Skin epidermis (tissue), 12 donors: ENCODE measurements at regions not wholly inside any gene's neighbourhood (a gene's known extent, or its start where the extent isn't known, plus 50 kb on each side); places are given as distances from the start of the nearest gene placed in this dataset.

Experiments
- H3K27ac ChIP-seq, 21 experiments: fragments of 200-600 bp; sonication (generic) in 11 of 21; one replicate each; pipeline ENCODE4 v1.5.0; 2020; ENCODE audit warnings: mild to moderate bottlenecking in 3 of 21, inconsistent platforms in 2 of 21, moderate library complexity in 2 of 21
- H3K4me3 ChIP-seq, 7 experiments: fragments of 200-600 bp; sonication (generic) in 2 of 7; one replicate each; pipeline ENCODE4 v1.5.0; 2020; ENCODE audit warnings: inconsistent platforms in 2 of 7, mild to moderate bottlenecking in 2 of 7, moderate library complexity in 1 of 7

DNA sequence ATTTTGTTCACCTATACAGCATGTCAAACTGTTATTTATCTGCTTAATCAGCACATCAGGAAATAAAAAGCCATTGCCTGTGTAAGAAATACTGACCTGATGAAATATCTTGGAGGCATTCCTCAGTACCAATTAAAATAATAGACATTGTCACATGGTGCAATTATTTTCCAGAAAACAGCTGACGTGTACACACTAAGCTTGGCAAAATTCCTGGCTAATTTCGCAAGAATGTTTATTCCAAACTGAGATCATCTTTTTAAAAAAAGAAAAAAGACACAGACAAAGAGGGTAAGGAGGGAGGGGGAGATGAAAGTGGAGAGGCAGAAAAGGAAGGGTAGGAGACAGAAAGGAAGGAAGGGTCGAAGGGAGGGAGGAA, 61.9 kb upstream of the NFKB1 start:
- peak overlapping the region in 16 of 21 experiments; percentile 10 to 70 (median 49) for H3K27ac ChIP-seq
- no peak overlapping the region for H3K4me3 ChIP-seq

DNA sequence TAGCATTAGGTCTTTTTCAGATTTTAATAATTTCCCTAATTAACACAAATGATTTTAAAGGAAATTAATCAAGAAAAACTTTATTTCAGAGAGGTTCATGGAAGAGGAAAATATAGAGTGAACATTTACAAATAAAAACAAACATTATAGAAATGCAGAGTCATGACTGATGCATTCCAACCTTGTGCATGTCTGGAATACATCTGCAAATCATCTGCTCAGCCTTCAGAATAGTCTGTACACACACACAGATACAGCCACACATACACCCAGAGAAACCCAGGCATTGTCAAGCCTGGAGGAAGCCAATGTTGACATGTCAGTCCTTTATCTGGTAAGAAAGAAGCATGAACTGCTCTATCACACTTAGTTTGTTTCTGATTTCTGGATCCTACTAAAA, 61.3 kb upstream of the NFKB1 start:
- H3K4me3 ChIP-seq = no peak overlapping the region
- H3K27ac ChIP-seq = peak overlapping the region in 15 of 21 experiments; percentile 10 to 70 (median 39)

GRCh38 chr4:102440498-102440897, 60.7 kb upstream of the NFKB1 start:
- H3K27ac ChIP-seq = peak overlapping the region in 5 of 21 experiments; percentile 30 to 70 (median 51)

DNA sequence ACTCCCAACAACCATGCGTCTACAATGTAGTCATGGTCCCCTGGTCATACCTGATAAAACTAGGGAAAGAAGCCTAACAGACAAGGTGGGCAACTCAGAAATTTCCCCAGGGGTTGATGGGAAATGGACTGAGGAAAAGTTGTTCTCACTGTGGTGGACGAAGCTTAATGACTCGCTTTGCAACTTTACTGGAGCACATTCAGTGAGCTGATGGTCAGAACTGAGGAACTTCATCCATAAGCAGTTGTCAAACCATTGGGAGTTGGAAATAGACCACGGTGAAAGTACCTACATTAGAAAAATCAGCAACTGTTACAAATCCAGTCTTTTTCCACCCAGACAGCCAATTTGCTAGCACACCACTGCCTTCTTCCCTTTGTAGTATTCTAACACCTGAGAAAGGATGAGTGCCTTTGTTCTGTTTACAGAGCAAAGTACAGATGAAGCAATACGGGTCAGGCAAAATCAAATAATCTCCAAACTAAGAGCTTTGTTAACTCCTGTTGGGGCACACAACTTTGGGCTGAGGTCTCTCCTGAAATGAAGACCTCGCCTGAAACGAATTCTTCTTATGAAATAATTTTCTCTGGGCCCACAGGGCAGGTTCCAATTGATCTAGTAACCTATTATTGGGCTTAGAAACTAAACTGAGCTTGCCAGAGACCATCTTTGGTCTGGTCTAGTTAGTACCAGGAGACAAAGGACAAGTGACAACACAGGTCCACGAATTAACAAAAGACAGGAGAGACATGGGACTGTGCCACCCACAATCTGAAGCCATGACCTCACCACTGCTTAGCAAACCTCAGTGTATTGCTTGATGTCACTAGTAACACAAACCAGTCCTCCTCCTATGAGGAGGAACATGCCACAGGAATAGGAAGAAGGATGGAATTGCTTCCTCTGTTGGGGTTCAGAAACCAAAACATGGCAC, 58.9 kb upstream of the NFKB1 start:
- H3K27ac ChIP-seq = no peak overlapping the region
- H3K4me3 ChIP-seq = no peak overlapping the region

More at GRCh38 chr4:102440498-102440897, 60.7 kb upstream of the NFKB1 start:
- H3K4me3 ChIP-seq = no peak overlapping the region

GRCh38 chr4:102444752-102445151, 56.4 kb upstream of the NFKB1 start:
- H3K27ac ChIP-seq = no peak overlapping the region
- no peak overlapping the region for H3K4me3 ChIP-seq

DNA sequence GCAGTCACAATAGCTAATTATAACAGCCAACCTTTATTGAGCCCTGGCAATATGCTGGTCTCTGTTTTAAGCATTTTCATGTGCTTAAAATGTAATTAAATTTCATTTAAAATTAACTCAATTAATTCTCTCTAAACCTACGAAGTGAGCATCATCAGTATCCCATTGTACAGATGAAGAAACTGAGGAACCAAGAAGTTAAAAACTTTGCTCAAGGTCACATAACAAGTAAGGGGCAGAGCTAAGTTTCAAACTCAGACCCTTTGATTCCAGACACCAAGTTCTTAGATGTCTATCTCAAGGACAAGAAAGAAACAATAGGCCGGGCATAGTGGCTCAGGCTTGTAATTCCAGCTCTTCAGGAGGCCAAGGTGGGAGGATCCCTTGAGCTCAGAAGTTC, 55.9 kb upstream of the NFKB1 start:
- Histone ChIP-seq H3K4me3 (no peak overlapping the region), H3K27ac (no peak overlapping the region)

GRCh38 chr4:102447413-102447812, 53.7 kb upstream of the NFKB1 start:
- Histone ChIP-seq H3K4me3 (no peak overlapping the region), H3K27ac (no peak overlapping the region)

- H3K4me3 ChIP-seq = no peak overlapping the region
- no peak overlapping the region for H3K27ac ChIP-seq
Observed at GRCh38 chr4:102449751-102450352, 51.3 kb upstream of the NFKB1 start.

DNA sequence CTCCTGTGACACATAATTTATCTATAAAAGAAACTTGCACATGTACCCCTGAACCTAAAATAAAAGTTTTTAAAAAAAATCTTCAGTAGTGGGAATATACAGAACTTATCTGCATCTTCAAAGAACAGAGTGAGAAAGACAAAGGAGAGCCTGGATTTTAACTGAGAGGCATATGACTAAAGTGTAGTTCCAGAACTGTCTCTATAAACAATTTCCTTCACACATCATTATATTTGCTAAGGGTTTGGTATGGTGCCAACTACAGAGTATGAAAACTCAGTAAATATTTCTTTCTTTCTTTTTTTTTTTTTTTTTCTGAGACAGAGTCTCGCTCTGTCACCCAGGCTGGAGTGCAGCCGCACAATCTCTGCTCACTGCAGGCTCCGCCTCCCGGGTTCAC, 49.9 kb upstream of the NFKB1 start:
- H3K4me3 ChIP-seq = no peak overlapping the region
- no peak overlapping the region for H3K27ac ChIP-seq
